ENCODE measurements at regions not wholly inside any gene's neighbourhood (a gene's known extent, or its start where the extent isn't known, plus 50 kb on each side); places are given as distances from the start of the nearest gene placed in this dataset.

DNA sequence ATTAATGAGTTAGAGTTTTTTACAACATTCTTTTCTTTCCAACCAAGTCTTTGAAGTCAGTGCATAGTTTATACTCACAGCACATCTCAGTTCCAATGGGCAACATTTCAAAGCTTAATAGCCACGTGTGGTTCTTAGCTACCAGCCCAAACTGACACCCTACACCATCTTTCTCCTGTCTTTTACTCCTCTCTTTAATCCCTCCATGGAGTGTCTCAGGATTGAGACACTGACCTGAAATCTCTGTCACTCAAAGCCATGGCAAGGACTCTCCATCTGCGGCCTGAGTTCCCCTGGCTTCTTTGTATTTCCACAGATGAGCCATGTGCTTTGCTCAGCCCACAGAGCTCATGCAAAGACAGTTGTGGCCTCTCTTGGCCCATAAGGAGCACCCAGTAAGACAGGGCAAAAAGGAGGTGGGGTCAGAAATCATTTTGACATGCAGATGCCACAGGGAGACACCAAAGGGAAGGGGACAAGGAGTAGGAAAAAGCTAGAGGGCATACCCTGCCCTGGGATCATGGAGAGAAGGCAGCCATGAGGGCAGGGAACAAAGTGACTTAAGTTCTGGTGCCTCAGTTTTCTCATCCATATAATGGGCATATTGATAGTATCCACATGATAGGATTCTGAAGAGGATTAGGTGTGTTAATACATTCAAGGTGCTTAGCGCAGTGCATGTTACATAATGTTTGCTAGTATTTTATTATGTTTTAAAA lies 493.6 kb upstream of the PROK2 start:
- Histone ChIP-seq H2BK12ac (ENCODE audit: insufficient read length, low read depth, low read length) (no peak overlapping the region), H3K27ac (ENCODE audit: insufficient read length, low read depth, low read length) (no peak overlapping the region), H4K5ac (ENCODE audit: insufficient read length, low read depth, low read length) (no peak overlapping the region), H3T11ph (ENCODE audit: low read length) (no peak overlapping the region), H3K4me1 (ENCODE audit: insufficient read depth, low read length) (no peaks in the 10 kb centered on the region; the same call in 1 of the 2 replicates), H3K14ac (ENCODE audit: insufficient read depth, low read length) (no peak overlapping the region), H3K4ac (ENCODE audit: low read depth, low read length) (no peak overlapping the region), H4K8ac (replicated peaks; ENCODE audit: insufficient read length, low read depth, low read length) (no peak overlapping the region), H3K27me3 (ENCODE audit: insufficient read depth, low read length) (no peaks in the 10 kb centered on the region), H3K23me2 (ENCODE audit: insufficient read length, low read depth, low read length, poor library complexity, severe bottlenecking) (no peaks in the 10 kb centered on the region), H2BK20ac (ENCODE audit: low read depth, low read length, poor library complexity, severe bottlenecking) (no peak overlapping the region), H3K9ac (ENCODE audit: extremely low read depth, insufficient read length, low read length) (no peak overlapping the region), H3K9me3 (ENCODE audit: control insufficient read depth, low read depth, low read length) (no peaks in the 10 kb centered on the region), H3K79me2 (ENCODE audit: insufficient read depth, low read length) (no peaks in the 10 kb centered on the region), H2AK5ac (ENCODE audit: insufficient read length, low read length) (no peak overlapping the region), H3K4me2 (ENCODE audit: insufficient read depth, insufficient read length, low read length) (no peak overlapping the region), H3K18ac (ENCODE audit: insufficient read length, low read depth, low read length) (no peak overlapping the region), H4K91ac (ENCODE audit: insufficient read length, low read depth, low read length) (no peak overlapping the region), H2BK15ac (ENCODE audit: low read depth, low read length) (no peak overlapping the region), H3K23ac (ENCODE audit: insufficient read length, low read depth, low read length) (no peak overlapping the region), H4K20me1 (ENCODE audit: control insufficient read depth, insufficient read depth, insufficient read length) (no peaks in the 10 kb centered on the region), H2BK120ac (ENCODE audit: low read depth, low read length, poor library complexity, severe bottlenecking) (no peak overlapping the region), H2BK5ac (ENCODE audit: insufficient read length, low read length) (no peak overlapping the region), H3K79me1 (ENCODE audit: insufficient read depth, low read depth, low read length, poor library complexity, severe bottlenecking) (no peaks in the 10 kb centered on the region), H2AFZ (ENCODE audit: low read length) (no peak overlapping the region), H3K56ac (ENCODE audit: insufficient read length, low read depth, low read length) (no peak overlapping the region)
- peaks cover 14% of the 10 kb centered on the region for H3K27me3 Mint-ChIP-seq (ENCODE audit: low read depth)
- TF ChIP-seq, protein P1, sequence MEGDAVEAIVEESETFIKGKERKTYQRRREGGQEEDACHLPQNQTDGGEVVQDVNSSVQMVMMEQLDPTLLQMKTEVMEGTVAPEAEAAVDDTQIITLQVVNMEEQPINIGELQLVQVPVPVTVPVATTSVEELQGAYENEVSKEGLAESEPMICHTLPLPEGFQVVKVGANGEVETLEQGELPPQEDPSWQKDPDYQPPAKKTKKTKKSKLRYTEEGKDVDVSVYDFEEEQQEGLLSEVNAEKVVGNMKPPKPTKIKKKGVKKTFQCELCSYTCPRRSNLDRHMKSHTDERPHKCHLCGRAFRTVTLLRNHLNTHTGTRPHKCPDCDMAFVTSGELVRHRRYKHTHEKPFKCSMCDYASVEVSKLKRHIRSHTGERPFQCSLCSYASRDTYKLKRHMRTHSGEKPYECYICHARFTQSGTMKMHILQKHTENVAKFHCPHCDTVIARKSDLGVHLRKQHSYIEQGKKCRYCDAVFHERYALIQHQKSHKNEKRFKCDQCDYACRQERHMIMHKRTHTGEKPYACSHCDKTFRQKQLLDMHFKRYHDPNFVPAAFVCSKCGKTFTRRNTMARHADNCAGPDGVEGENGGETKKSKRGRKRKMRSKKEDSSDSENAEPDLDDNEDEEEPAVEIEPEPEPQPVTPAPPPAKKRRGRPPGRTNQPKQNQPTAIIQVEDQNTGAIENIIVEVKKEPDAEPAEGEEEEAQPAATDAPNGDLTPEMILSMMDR (conservative IDR thresholded peaks at IDR 0.05): no peak
- H3K9me3 Mint-ChIP-seq: peaks cover 2 to 3% of the 10 kb centered on the region in 2 experiments; a peak in 2 of 5 replicates
- H3K36me3 Mint-ChIP-seq (ENCODE audit: insufficient read depth in 1 of 3, low read depth in 3 of 3): peaks cover 0 to 10% (median 5%) of the 10 kb centered on the region in 3 experiments; a peak in 4 of 7 replicates
- H3K4me3 Mint-ChIP-seq: no peak overlapping the region; a peak in 1 of 5 replicates
- H3K4me1 Mint-ChIP-seq: peaks cover 6 to 27% of the 10 kb centered on the region in 2 experiments
- no peak for DNase-seq
- WGBS (ENCODE audit: extremely low coverage, insufficient read length, low lambda C conversion rate): no CpG with 5 or more reads among the region's 3 CpGs
- H3K27ac Mint-ChIP-seq: no peak overlapping the region; a peak in 1 of 7 replicates

Measured in H9 (cell line).